ENCODE measurements at regions not wholly inside any gene's neighbourhood (a gene's known extent, or its start where the extent isn't known, plus 50 kb on each side); places are given as distances from the start of the nearest gene placed in this dataset.

- no peak for FAIRE-seq
- TF ChIP-seq NBN (IDR thresholded peaks at IDR 0.05) (no peak), NKRF (conservative IDR thresholded peaks at IDR 0.05) (no peak)
- CTCF ChIA-PET, result no interaction called here
Measured at GRCh38 chrX:40278340-40279090, 180.8 kb upstream of the BCOR start.

GRCh38 chrX:40277672-40278071 is 179.9 kb upstream of the BCOR start:
- RAD21 ChIA-PET (ENCODE audit: unreplicated experiment), result no interaction called here
- no peaks in the 10 kb centered on the region for H3K79me2 ChIP-seq (ENCODE audit: control insufficient read depth, insufficient read depth, low read length)
- H3K36me3 ChIP-seq (ENCODE audit: control insufficient read depth in 2 of 2, insufficient read depth in 2 of 2, low read length in 1 of 2), result no peaks in the 10 kb centered on the region
- H4K20me1 ChIP-seq (ENCODE audit: control insufficient read depth, insufficient read depth), result no peaks in the 10 kb centered on the region
- CTCF ChIA-PET, result interaction anchor here (0.6 kb wide), 1 partner anchor 35 kb away, joined by 3 read pairs; no protein-coding TSS in a partner anchor
- H3K9ac ChIP-seq (ENCODE audit: control insufficient read depth, insufficient read depth, low read length), result no peak overlapping the region
- POLR2A ChIA-PET, result no interaction called here
- no peaks in the 10 kb centered on the region; the same call in 2 of the 3 replicates for H3K9me3 ChIP-seq (replicated peaks; ENCODE audit: control insufficient read depth, insufficient read depth, low read length)
- BruUV-seq (replicated peaks), result no TSS peak
- no peak overlapping the region for H3K4me2 ChIP-seq (ENCODE audit: control insufficient read depth, insufficient read depth)
- no peak overlapping the region for H3K4me3 ChIP-seq
- WGBS (ENCODE audit: insufficient coverage, insufficient replicate concordance, low lambda C conversion rate, missing lambda C conversion rate), result 11% methylated on average over 3 of the region's 3 CpGs
- ATAC-seq, result no peak
- no peaks in the 10 kb centered on the region for H3K4me1 ChIP-seq (ENCODE audit: control insufficient read depth, insufficient read depth, low read length)
- H2AFZ ChIP-seq (ENCODE audit: control insufficient read depth, low read depth, low read length), result no peak overlapping the region
- no peaks in the 10 kb centered on the region for H3K27me3 ChIP-seq (replicated peaks in 1 of 2; ENCODE audit: control insufficient read depth in 2 of 2, insufficient read depth in 2 of 2, low read length in 1 of 2)
- in situ Hi-C loops (cut with MboI) (no loop called here), intact Hi-C loops (cut with micrococcal nuclease; ENCODE audit: unreplicated experiment) (no loop called here)
- DNase-seq (ENCODE audit: low read depth, low spot score), result no peak
- H3K27ac ChIP-seq (ENCODE audit: control insufficient read depth, insufficient read depth), result no peak overlapping the region
- SMC1A ChIA-PET (ENCODE audit: uncharacterized antibody, unreplicated experiment), result no interaction called here
- FAIRE-seq, result no peak
- TF ChIP-seq HDAC2 (IDR thresholded peaks at IDR 0.05), result no peak
- no peak for TF ChIP-seq DPF2 (IDR thresholded peaks at IDR 0.05)
- no peak for TF ChIP-seq E2F8 (IDR thresholded peaks at IDR 0.05; ENCODE audit: low read depth, partially characterized antibody)
- no peak for TF ChIP-seq TCF3 (IDR thresholded peaks at IDR 0.05; ENCODE audit: borderline replicate concordance, insufficient read depth, low read depth, low read length)
- no peak for TF ChIP-seq RFX5 (IDR thresholded peaks at IDR 0.05; ENCODE audit: low read depth, low read length)
- TF ChIP-seq MYC (IDR thresholded peaks at IDR 0.05; ENCODE audit: insufficient read depth, insufficient read length, insufficient replicate concordance, low read length, severe bottlenecking), result no peak
- TF ChIP-seq NKRF (conservative IDR thresholded peaks at IDR 0.05), result no peak
- TF ChIP-seq JUND (IDR thresholded peaks at IDR 0.05; ENCODE audit: low read depth, low read length), result no peak
- no peak for TF ChIP-seq CHD2 (IDR thresholded peaks at IDR 0.05; ENCODE audit: borderline replicate concordance, low read depth, low read length)

More at GRCh38 chrX:40278340-40279090, 180.8 kb upstream of the BCOR start:
- H3K79me2 ChIP-seq (ENCODE audit: control insufficient read depth, insufficient read depth, low read length), result no peaks in the 10 kb centered on the region
- ChIA-PET RAD21 (ENCODE audit: unreplicated experiment) (no interaction called here), SMC1A (ENCODE audit: uncharacterized antibody, unreplicated experiment) (interaction anchor here (0.6 kb wide), 1 partner anchor 8 kb away, joined by 3 read pairs; no protein-coding TSS in a partner anchor), POLR2A (no interaction called here)
- H3K9me3 ChIP-seq (replicated peaks; ENCODE audit: control insufficient read depth, insufficient read depth, low read length), result no peaks in the 10 kb centered on the region; the same call in 2 of the 3 replicates
- in situ Hi-C loops (cut with MboI), result no loop called here
- H3K4me3 ChIP-seq, result no peak overlapping the region
- DNase-seq (ENCODE audit: low read depth, low spot score) (no peak), ATAC-seq (no peak)
- WGBS (ENCODE audit: insufficient coverage, insufficient replicate concordance, low lambda C conversion rate, missing lambda C conversion rate), result 49% methylated on average over 10 of the region's 10 CpGs
- no peak overlapping the region for H3K9ac ChIP-seq (ENCODE audit: control insufficient read depth, insufficient read depth, low read length)
- intact Hi-C loops (cut with micrococcal nuclease; ENCODE audit: unreplicated experiment), result no loop called here
- no peaks in the 10 kb centered on the region for H3K36me3 ChIP-seq (ENCODE audit: control insufficient read depth in 2 of 2, insufficient read depth in 2 of 2, low read length in 1 of 2)
- no peak overlapping the region for H2AFZ ChIP-seq (ENCODE audit: control insufficient read depth, low read depth, low read length)
- H3K27me3 ChIP-seq (replicated peaks in 1 of 2; ENCODE audit: control insufficient read depth in 2 of 2, insufficient read depth in 2 of 2, low read length in 1 of 2), result no peaks in the 10 kb centered on the region
- H4K20me1 ChIP-seq (ENCODE audit: control insufficient read depth, insufficient read depth), result no peaks in the 10 kb centered on the region
- no peak overlapping the region for H3K27ac ChIP-seq (ENCODE audit: control insufficient read depth, insufficient read depth)
- no peaks in the 10 kb centered on the region for H3K4me1 ChIP-seq (ENCODE audit: control insufficient read depth, insufficient read depth, low read length)
- H3K4me2 ChIP-seq (ENCODE audit: control insufficient read depth, insufficient read depth), result no peak overlapping the region
- BruUV-seq (replicated peaks), result no TSS peak
